IPS-18a (cell line): ENCODE measurements at regions not wholly inside any gene's neighbourhood (a gene's known extent, or its start where the extent isn't known, plus 50 kb on each side); places are given as distances from the start of the nearest gene placed in this dataset.

ENCODE experiments used
- H3K27ac ChIP-seq: one replicate; pipeline ENCODE4 v1.5.1; 2013; ENCODE audit warnings: low read length
- H3K27me3 ChIP-seq: one replicate; pipeline ENCODE4 v1.6.1; 2013; ENCODE audit warnings: mild to moderate bottlenecking, low read length; ENCODE audit not compliant: control insufficient read depth, insufficient read depth
- H3K36me3 ChIP-seq: one replicate; pipeline ENCODE4 v1.6.1; 2013; ENCODE audit warnings: low read depth, low read length; ENCODE audit not compliant: control insufficient read depth
- H3K4me1 ChIP-seq: one replicate; pipeline ENCODE4 v1.6.1; 2013; ENCODE audit warnings: low read depth, low read length; ENCODE audit not compliant: control insufficient read depth
- H3K4me3 ChIP-seq: one replicate; pipeline ENCODE4 v1.5.1; 2013; ENCODE audit warnings: low read length
- H3K9ac ChIP-seq: one replicate; pipeline ENCODE4 v1.6.1; 2013; ENCODE audit warnings: mild to moderate bottlenecking, low read length, moderate library complexity
- H3K9me3 ChIP-seq: one replicate; pipeline ENCODE4 v1.6.1; 2013; ENCODE audit warnings: low read depth, low read length; ENCODE audit not compliant: control insufficient read depth

DNA sequence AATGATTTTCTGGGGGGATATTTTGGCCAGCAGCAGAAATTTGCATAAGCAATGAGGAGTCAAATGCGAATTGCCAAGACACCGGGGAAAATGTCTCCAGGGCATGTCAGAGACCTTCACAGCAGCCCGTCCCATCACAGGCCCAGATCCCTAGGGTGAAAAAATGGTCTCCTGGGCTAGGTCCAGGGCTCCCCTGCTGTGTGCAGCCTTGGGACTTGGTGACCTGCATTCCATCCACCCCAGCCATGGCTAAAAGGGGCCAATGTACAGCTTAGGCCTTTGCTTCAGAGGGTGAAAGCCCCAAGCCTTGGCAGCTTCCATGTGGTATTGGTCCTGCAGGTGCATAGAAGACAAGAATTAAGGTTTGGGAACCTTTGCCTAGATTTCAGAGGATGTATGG, 534.5 kb upstream of the MEF2C start:
- Histone ChIP-seq H3K4me1 (no peaks in the 10 kb centered on the region), H3K27me3 (no peaks in the 10 kb centered on the region), H3K9ac (no peak overlapping the region), H3K4me3 (no peak overlapping the region), H3K36me3 (no peaks in the 10 kb centered on the region), H3K9me3 (no peaks in the 10 kb centered on the region), H3K27ac (no peak overlapping the region)

DNA sequence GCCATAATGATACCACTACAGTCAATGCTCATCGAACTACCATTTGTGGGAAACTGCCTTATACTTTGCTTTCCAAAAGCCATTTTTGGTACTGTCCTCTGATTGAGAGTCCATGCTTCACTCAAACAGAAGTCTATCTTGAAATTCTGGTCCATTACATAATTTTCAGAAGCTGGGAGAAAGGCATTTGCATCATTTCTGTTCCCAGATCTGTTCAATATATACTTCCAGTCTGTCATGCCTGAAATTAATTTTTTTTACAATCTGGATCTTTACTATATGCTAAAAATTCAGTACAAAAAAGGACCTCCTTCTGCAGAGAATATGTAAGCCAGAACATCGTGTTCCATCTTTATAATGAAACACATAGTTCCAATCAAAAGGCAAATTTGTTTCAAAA, 528.9 kb upstream of the MEF2C start:
- Histone ChIP-seq H3K9ac (no peak overlapping the region), H3K27ac (no peak overlapping the region), H3K4me3 (no peak overlapping the region), H3K9me3 (no peaks in the 10 kb centered on the region), H3K27me3 (no peaks in the 10 kb centered on the region), H3K36me3 (no peaks in the 10 kb centered on the region), H3K4me1 (no peaks in the 10 kb centered on the region)

- H3K9ac ChIP-seq, result no peak overlapping the region
- no peaks in the 10 kb centered on the region for H3K9me3 ChIP-seq
- H3K36me3 ChIP-seq, result no peaks in the 10 kb centered on the region
- no peak overlapping the region for H3K27ac ChIP-seq
- H3K4me3 ChIP-seq, result no peak overlapping the region
- no peaks in the 10 kb centered on the region for H3K4me1 ChIP-seq
- no peaks in the 10 kb centered on the region for H3K27me3 ChIP-seq
Observed at GRCh38 chr5:89407054-89407453, 524.1 kb upstream of the MEF2C start.

DNA sequence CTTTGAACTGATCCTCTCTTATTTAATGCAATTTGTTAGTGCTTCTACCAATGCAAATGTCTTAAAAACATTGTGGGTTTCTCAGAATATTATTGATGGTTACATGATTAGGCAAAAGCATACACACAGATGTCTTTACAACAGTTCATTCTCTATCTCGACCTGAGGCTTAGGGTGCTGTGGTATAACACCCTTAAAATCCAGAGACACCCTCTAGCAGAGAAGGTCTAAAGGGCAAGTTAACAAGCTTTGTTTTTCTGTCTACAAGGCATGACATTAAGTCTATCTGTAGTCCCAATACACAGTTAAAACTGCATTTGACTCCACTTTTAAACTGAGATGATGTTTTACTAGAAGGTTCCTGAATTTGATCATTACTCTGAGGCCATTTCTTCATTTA, 518.7 kb upstream of the MEF2C start:
- Histone ChIP-seq H3K27me3 (no peaks in the 10 kb centered on the region), H3K9ac (no peak overlapping the region), H3K27ac (no peak overlapping the region), H3K4me3 (no peak overlapping the region), H3K36me3 (no peaks in the 10 kb centered on the region), H3K4me1 (no peaks in the 10 kb centered on the region), H3K9me3 (no peaks in the 10 kb centered on the region)

GRCh38 chr5:89401012-89401411, 518.0 kb upstream of the MEF2C start:
- H3K9ac ChIP-seq, result no peak overlapping the region
- H3K36me3 ChIP-seq, result no peaks in the 10 kb centered on the region
- no peak overlapping the region for H3K4me3 ChIP-seq
- H3K27ac ChIP-seq, result no peak overlapping the region
- H3K27me3 ChIP-seq, result no peaks in the 10 kb centered on the region
- H3K9me3 ChIP-seq, result no peaks in the 10 kb centered on the region
- H3K4me1 ChIP-seq, result no peaks in the 10 kb centered on the region

- no peaks in the 10 kb centered on the region for H3K36me3 ChIP-seq
- H3K4me1 ChIP-seq, result no peaks in the 10 kb centered on the region
- H3K27ac ChIP-seq, result no peak overlapping the region
- no peaks in the 10 kb centered on the region for H3K9me3 ChIP-seq
- no peak overlapping the region for H3K4me3 ChIP-seq
- H3K27me3 ChIP-seq, result no peaks in the 10 kb centered on the region
- H3K9ac ChIP-seq, result no peak overlapping the region
Observed at GRCh38 chr5:89399548-89399947, 516.6 kb upstream of the MEF2C start.

GRCh38 chr5:89397096-89397495, 514.1 kb upstream of the MEF2C start:
- Histone ChIP-seq H3K36me3 (no peaks in the 10 kb centered on the region), H3K9ac (no peak overlapping the region), H3K9me3 (no peaks in the 10 kb centered on the region), H3K4me3 (no peak overlapping the region), H3K27ac (no peak overlapping the region), H3K4me1 (no peaks in the 10 kb centered on the region), H3K27me3 (no peaks in the 10 kb centered on the region)

- Histone ChIP-seq H3K9me3 (no peaks in the 10 kb centered on the region), H3K27ac (no peak overlapping the region), H3K36me3 (no peaks in the 10 kb centered on the region), H3K4me1 (no peaks in the 10 kb centered on the region), H3K9ac (no peak overlapping the region), H3K27me3 (no peaks in the 10 kb centered on the region), H3K4me3 (no peak overlapping the region)
Observed at GRCh38 chr5:89396278-89396954, 513.4 kb upstream of the MEF2C start.

GRCh38 chr5:89395111-89395510, 512.1 kb upstream of the MEF2C start:
- Histone ChIP-seq H3K27ac (no peak overlapping the region), H3K4me1 (no peaks in the 10 kb centered on the region), H3K9me3 (no peaks in the 10 kb centered on the region), H3K9ac (no peak overlapping the region), H3K4me3 (no peak overlapping the region), H3K36me3 (no peaks in the 10 kb centered on the region), H3K27me3 (no peaks in the 10 kb centered on the region)

- H3K27ac ChIP-seq, result no peak overlapping the region
- H3K4me3 ChIP-seq, result no peak overlapping the region
- H3K9ac ChIP-seq, result no peak overlapping the region
- H3K36me3 ChIP-seq, result no peaks in the 10 kb centered on the region
- H3K9me3 ChIP-seq, result no peaks in the 10 kb centered on the region
- no peaks in the 10 kb centered on the region for H3K4me1 ChIP-seq
- no peaks in the 10 kb centered on the region for H3K27me3 ChIP-seq
Observed at GRCh38 chr5:89388872-89389271, 505.9 kb upstream of the MEF2C start.

GRCh38 chr5:89384391-89384790, 501.4 kb upstream of the MEF2C start:
- Histone ChIP-seq H3K4me3 (no peak overlapping the region), H3K36me3 (no peaks in the 10 kb centered on the region), H3K4me1 (no peaks in the 10 kb centered on the region), H3K9ac (no peak overlapping the region), H3K27me3 (no peaks in the 10 kb centered on the region), H3K9me3 (no peaks in the 10 kb centered on the region), H3K27ac (no peak overlapping the region)

- H3K4me1 ChIP-seq, result no peaks in the 10 kb centered on the region
- no peak overlapping the region for H3K4me3 ChIP-seq
- no peaks in the 10 kb centered on the region for H3K36me3 ChIP-seq
- no peak overlapping the region for H3K27ac ChIP-seq
- H3K9ac ChIP-seq, result no peak overlapping the region
- no peaks in the 10 kb centered on the region for H3K9me3 ChIP-seq
- no peaks in the 10 kb centered on the region for H3K27me3 ChIP-seq
Observed at GRCh38 chr5:89380635-89381034, 497.7 kb upstream of the MEF2C start.
